Endothelial cell of umbilical vein (primary cell): ENCODE measurements at regions not wholly inside any gene's neighbourhood (a gene's known extent, or its start where the extent isn't known, plus 50 kb on each side); places are given as distances from the start of the nearest gene placed in this dataset.
A peak's percentile ranks its signal among the peaks of the same experiment; 100 is the strongest.

ENCODE experiments used
- BruUV-seq: library from RNA; stranded (reverse); fragments of 400-500 nt; replicated peaks from 2 replicates; lab custom pipeline; 2021; lab: Mats Ljungman, UMichigan
- CTCF ChIA-PET: fragments of 300-600, 350-600 bp; sonication (Branson Sonifier 250); formaldehyde crosslinking; loops from one replicate; lab custom pipeline; 2021; ENCODE audit warnings: antibody characterized with exemption, inconsistent platforms; lab: Charles Lee
- POLR2A ChIA-PET: fragments of 300-600, 350-600 bp; sonication (Branson Sonifier 250); formaldehyde crosslinking; loops from one replicate; lab custom pipeline; 2021; ENCODE audit warnings: antibody characterized with exemption, inconsistent platforms; lab: Charles Lee
- DNase-seq: peaks from one replicate; pipeline ENCODE4 v3.0.0-alpha.2; 2011; ENCODE audit warnings: low read depth, low spot score
- FAIRE-seq: peaks from 2 replicates; lab custom pipeline; 2011; peaks lifted over from hg19 to GRCh38; lab: Jason Lieb, UNC
- H2AFZ ChIP-seq: 2 replicates; pipeline ENCODE4 v1.6.0; 2012; ENCODE audit warnings: low read depth, low read length, control low read depth, inconsistent platforms
- H3K27ac ChIP-seq: 2 replicates; pipeline ENCODE4 v1.5.1; 2011; ENCODE audit warnings: low read depth, mild to moderate bottlenecking, control low read depth, low read length, moderate library complexity; ENCODE audit not compliant: insufficient read depth
- H3K27me3 ChIP-seq, 2 experiments: 2 replicates each; pipeline versions ENCODE4 v1.6.0 to v1.6.1; 2011; ENCODE audit warnings: low read length in 2 of 2, mixed read lengths in 1 of 2; ENCODE audit not compliant: control insufficient read depth in 2 of 2, insufficient read depth in 2 of 2
- H3K36me3 ChIP-seq, 2 experiments: 2 replicates in 1 of 2; 3 replicates in 1 of 2; pipeline ENCODE4 v1.5.1; 2011; ENCODE audit warnings: low read length in 2 of 2, mild to moderate bottlenecking in 1 of 2, moderate library complexity in 1 of 2; ENCODE audit not compliant: control insufficient read depth in 2 of 2, insufficient read depth in 2 of 2; ENCODE audit errors: extremely low read depth in 1 of 2
- H3K4me1 ChIP-seq: 3 replicates; pipeline ENCODE4 v1.5.1; 2011; ENCODE audit warnings: mild to moderate bottlenecking, low read length; ENCODE audit not compliant: control insufficient read depth, insufficient read depth; ENCODE audit errors: extremely low read depth
- H3K4me2 ChIP-seq: 2 replicates; pipeline ENCODE4 v1.6.1; 2011; ENCODE audit warnings: low read length, control low read depth, mixed read lengths; ENCODE audit not compliant: insufficient read depth
- H3K4me3 ChIP-seq, 3 experiments: fragments of 200-600 bp in 1 of 3; sonication (generic), shearing (Covaris generic) in 1 of 3; replicated peaks in 1 of 3; 2 replicates each; pipeline ENCODE4 v1.5.1; 2011 to 2016; ENCODE audit warnings: control low read depth in 3 of 3, low read length in 3 of 3, mild to moderate bottlenecking in 2 of 3, inconsistent platforms in 1 of 3, low read depth in 1 of 3, moderate library complexity in 1 of 3; ENCODE audit not compliant: insufficient read depth in 1 of 3
- H3K79me2 ChIP-seq: 2 replicates; pipeline ENCODE4 v1.6.0; 2012; ENCODE audit warnings: low read length, inconsistent platforms; ENCODE audit not compliant: control insufficient read depth, insufficient read depth
- H3K9ac ChIP-seq: replicated peaks from 2 replicates; pipeline ENCODE3; 2011; ENCODE audit warnings: low read length, control low read depth; ENCODE audit not compliant: insufficient read depth; ENCODE audit errors: extremely low read depth
- H3K9me1 ChIP-seq: replicated peaks from 3 replicates; pipeline ENCODE4 v1.6.0; 2011; ENCODE audit warnings: mild to moderate bottlenecking, low read length; ENCODE audit not compliant: control insufficient read depth, insufficient read depth; ENCODE audit errors: extremely low read depth
- H3K9me3 ChIP-seq: replicated peaks from 2 replicates; pipeline ENCODE4 v1.5.1; 2012; ENCODE audit warnings: low read length, inconsistent platforms; ENCODE audit not compliant: control insufficient read depth, insufficient read depth
- H4K20me1 ChIP-seq: replicated peaks from 2 replicates; pipeline ENCODE3; 2011; ENCODE audit warnings: mild to moderate bottlenecking, low read length; ENCODE audit not compliant: control insufficient read depth, insufficient read depth; ENCODE audit errors: extremely low read depth
- EZH2 ChIP-seq: IDR thresholded peaks from 2 replicates; pipeline ENCODE4 v1.6.1; 2012; ENCODE audit warnings: borderline replicate concordance, low read depth, mild to moderate bottlenecking, moderate library complexity, low read length, inconsistent platforms; ENCODE audit not compliant: severe bottlenecking
- FOS ChIP-seq: IDR thresholded peaks from 2 replicates; pipeline ENCODE4 v1.6.1; 2011; ENCODE audit warnings: mild to moderate bottlenecking, low read length, moderate library complexity, borderline replicate concordance; ENCODE audit not compliant: insufficient read depth
- GATA2 ChIP-seq: IDR thresholded peaks from 2 replicates; pipeline ENCODE4 v1.7.0; 2011; ENCODE audit warnings: low read depth, mild to moderate bottlenecking, moderate library complexity, mixed read lengths, low read length; ENCODE audit not compliant: insufficient read length, insufficient read depth
- JUN ChIP-seq: IDR thresholded peaks from 2 replicates; pipeline ENCODE4 v1.6.1; 2011; ENCODE audit warnings: borderline replicate concordance, low read depth; ENCODE audit not compliant: insufficient read length, insufficient read depth
- MYC ChIP-seq: IDR thresholded peaks from one replicate; pipeline ENCODE4 v1.6.1; 2011; ENCODE audit warnings: mild to moderate bottlenecking, low read depth, low read length
- POLR2A ChIP-seq: IDR thresholded peaks from 2 replicates; pipeline ENCODE4 v1.6.1; 2012; ENCODE audit warnings: low read depth, mild to moderate bottlenecking, control low read depth, low read length
- POLR2AphosphoS5 ChIP-seq: IDR thresholded peaks from 2 replicates; pipeline ENCODE4 v1.6.1; 2012; ENCODE audit warnings: low read depth, mild to moderate bottlenecking, control low read depth, low read length, moderate library complexity; ENCODE audit not compliant: insufficient read depth
- dilution Hi-C: fragments of 300-500 bp; cut with MboI; formaldehyde crosslinking; loops from one replicate; pipeline ENCODE4 v1.15.0; 2019; ENCODE audit warnings: low sequenced_read_pairs; ENCODE audit not compliant: extremely low pct_ligation_motif_present
- intact Hi-C: fragments of 100-400 bp; cut with micrococcal nuclease; formaldehyde crosslinking; loops from one replicate; pipeline ENCODE4 v1.10.0; 2022
- TF ChIP-seq, protein P1 (sequence below), 2 donors: IDR thresholded peaks; 1 replicate in 1 of 2; 2 replicates in 1 of 2; pipeline ENCODE4 v1.5.1; 2011; ENCODE audit warnings: low read length in 2 of 2, mild to moderate bottlenecking in 2 of 2, moderate library complexity in 2 of 2, control low read depth in 1 of 2, inconsistent platforms in 1 of 2, low read depth in 1 of 2; ENCODE audit not compliant: insufficient read depth in 1 of 2; ENCODE audit errors: extremely low read depth in 1 of 2
- TF ChIP-seq, protein P2 (sequence below): IDR thresholded peaks from 2 replicates; pipeline ENCODE4 v1.6.1; 2011; ENCODE audit not compliant: insufficient read depth, insufficient read length

DNA sequence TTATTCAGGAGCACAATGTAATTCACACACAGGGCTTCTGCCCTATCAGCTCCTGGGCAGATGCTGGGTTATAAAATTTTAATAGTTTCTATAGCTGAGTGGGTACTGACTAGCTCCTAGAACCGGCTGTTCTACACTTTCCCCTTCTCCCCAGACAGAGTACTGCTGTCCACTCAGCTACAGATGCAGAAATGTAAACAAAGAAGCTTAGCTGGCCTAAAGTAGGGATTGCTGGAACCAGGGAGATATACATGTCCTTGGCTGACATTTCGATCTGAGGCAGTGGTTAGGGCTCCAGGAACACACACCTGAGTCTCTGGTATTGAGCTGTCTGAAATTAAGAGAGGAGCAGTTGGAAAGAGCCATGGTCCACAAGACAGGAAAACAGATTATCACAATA is 211.5 kb upstream of the USP24 start:
- Histone ChIP-seq H3K79me2 (no peaks in the 10 kb centered on the region), H4K20me1 (no peaks in the 10 kb centered on the region), H3K27me3 (no peaks in the 10 kb centered on the region), H3K9me1 (no peaks in the 10 kb centered on the region), H3K27ac (peak overlapping the region; percentile 10), H3K9ac (no peak overlapping the region), H3K36me3 (no peaks in the 10 kb centered on the region), H2AFZ (peak overlapping the region; percentile 59), H3K4me1 (peaks cover 32% of the 10 kb centered on the region), H3K9me3 (no peaks in the 10 kb centered on the region), H3K4me2 (no peak overlapping the region), H3K4me3 (no peak overlapping the region)
- BruUV-seq = no TSS peak
- intact Hi-C loops = no loop called here
- DNase-seq (no peak), FAIRE-seq (no peak)
- ChIA-PET POLR2A (no interaction called here), CTCF (interaction anchor here (1.0 to 1.6 kb wide), 3 partner anchors 48 to 1158 kb away, joined by 3 to 6 read pairs (median 5); no protein-coding TSS in a partner anchor)
- TF ChIP-seq EZH2 (no peak), POLR2A (no peak), MYC (no peak), POLR2AphosphoS5 (no peak), GATA2 (no peak), FOS (no peak), JUN (no peak)
- TF ChIP-seq, protein P1, sequence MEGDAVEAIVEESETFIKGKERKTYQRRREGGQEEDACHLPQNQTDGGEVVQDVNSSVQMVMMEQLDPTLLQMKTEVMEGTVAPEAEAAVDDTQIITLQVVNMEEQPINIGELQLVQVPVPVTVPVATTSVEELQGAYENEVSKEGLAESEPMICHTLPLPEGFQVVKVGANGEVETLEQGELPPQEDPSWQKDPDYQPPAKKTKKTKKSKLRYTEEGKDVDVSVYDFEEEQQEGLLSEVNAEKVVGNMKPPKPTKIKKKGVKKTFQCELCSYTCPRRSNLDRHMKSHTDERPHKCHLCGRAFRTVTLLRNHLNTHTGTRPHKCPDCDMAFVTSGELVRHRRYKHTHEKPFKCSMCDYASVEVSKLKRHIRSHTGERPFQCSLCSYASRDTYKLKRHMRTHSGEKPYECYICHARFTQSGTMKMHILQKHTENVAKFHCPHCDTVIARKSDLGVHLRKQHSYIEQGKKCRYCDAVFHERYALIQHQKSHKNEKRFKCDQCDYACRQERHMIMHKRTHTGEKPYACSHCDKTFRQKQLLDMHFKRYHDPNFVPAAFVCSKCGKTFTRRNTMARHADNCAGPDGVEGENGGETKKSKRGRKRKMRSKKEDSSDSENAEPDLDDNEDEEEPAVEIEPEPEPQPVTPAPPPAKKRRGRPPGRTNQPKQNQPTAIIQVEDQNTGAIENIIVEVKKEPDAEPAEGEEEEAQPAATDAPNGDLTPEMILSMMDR (IDR thresholded peaks at IDR 0.05; ENCODE audit: extremely low read depth in 1 of 2, insufficient read depth in 1 of 2, low read depth in 1 of 2, low read length in 2 of 2) = no peak
- TF ChIP-seq, protein P2, sequence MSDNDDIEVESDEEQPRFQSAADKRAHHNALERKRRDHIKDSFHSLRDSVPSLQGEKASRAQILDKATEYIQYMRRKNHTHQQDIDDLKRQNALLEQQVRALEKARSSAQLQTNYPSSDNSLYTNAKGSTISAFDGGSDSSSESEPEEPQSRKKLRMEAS = no peak
- dilution Hi-C loops = no loop called here
